HG03460 (cell line): ENCODE measurements at regions not wholly inside any gene's neighbourhood (a gene's known extent, or its start where the extent isn't known, plus 50 kb on each side); places are given as distances from the start of the nearest gene placed in this dataset.
"Not testable (repeated sequence)": the region's sequence is repeated elsewhere in the genome, so short reads cannot be mapped to it uniquely, and the experiment has no call there.

ENCODE experiments used
- ATAC-seq: cut with Tn5 transposase; IDR thresholded peaks from one replicate; pipeline ENCODE4 v1.9.1; 2021; ENCODE audit not compliant: unreplicated experiment

DNA sequence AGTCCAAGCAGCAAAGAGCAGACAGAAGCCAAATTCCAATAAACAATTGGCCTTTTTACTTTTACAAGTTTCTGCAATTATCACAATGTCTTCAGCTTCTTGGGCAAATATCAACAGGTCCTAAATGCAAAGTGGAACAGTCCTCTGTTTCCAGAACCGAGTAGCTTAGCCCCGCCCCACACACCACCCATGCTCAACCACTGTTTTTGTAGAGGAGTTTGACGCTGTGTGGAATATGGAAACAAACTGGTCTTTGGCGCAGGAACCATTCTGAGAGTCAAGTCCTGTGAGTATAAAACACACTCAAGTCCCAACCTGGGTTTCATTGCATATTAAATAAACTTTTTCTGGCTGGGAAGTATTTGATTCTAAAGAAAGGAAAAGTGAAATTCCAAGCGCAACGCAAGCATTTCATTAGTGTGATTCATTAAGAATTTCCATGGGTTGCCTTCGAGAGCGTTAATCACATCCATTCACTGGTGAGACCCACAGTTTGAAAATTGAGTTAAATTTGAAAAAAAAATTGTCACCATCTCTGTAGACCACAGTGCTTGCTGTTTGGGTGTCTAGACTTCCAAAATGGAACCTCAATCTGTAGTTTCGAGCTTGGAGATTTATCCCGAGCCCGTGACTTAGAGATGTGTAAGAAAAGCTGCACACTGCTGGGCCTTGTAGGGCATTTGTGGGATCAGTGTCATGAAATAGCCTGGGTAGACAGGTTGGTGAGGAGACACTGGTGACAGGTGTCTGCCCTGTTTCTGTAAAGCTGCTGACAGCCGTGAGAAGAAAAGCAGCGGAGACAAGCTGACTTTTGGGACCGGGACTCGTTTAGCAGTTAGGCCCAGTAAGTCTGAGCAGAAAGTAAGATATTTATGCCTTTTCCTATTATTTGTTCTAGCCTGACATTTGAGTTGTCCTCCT lies 96.1 kb downstream of the DAD1 start:
- no peak for ATAC-seq

GRCh38 chr14:22491683-22492621 lies 97.1 kb downstream of the DAD1 start:
- ATAC-seq, result peak; percentile 45

- not testable (repeated sequence) for ATAC-seq
Observed at GRCh38 chr14:22491053-22491452, 98.0 kb downstream of the DAD1 start.

GRCh38 chr14:22489957-22490950 lies 98.8 kb downstream of the DAD1 start:
- ATAC-seq, result no peak

DNA sequence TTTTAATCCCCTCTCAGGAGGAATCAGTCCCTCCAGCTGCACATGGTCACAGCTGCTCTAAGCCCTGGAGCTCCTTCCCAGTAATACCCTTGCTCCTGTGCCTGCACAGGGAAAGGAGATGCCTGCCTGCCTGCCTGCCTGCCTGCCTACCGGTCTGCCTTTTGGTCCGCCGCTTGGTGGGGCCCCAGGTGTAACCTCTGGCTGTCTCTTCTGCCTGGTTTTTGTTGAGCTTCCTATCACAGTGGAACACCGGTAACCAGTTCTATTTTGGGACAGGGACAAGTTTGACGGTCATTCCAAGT lies 99.8 kb downstream of the DAD1 start:
- no peak for ATAC-seq

DNA sequence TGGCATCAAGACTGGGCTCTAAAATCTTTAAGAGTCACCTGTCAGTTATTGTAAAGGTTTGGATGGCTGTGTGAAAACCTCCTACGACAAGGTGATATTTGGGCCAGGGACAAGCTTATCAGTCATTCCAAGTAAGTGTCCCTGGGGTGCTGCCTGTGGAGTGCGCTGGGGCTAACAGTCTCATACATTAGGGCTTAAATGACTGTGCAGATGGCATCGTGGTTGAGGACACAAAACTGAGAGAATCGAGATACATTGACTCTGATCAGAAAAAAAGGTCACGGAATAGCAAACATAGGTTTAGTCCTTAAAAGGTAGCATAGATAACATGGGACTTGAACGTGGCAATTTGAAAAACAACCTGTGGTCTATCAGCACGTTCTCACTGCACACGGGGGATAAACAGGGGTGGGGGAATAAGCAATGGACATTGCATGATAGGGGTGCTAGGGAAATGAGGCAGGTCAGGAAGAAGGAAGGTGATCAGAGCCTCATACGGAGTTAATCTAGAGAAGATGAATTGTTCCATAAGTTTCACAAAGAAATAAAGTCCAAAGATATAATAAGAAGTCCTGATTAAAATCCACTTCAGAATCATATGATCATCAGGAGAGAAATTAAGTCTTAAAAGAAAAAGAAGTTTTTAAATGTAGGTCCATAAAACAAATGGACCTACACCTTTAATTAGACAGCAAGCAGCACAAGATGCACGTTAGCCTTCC lies 100.3 kb downstream of the DAD1 start:
- no peak for ATAC-seq

GRCh38 chr14:22487941-22488340 lies 101.1 kb downstream of the DAD1 start:
- ATAC-seq, result no peak

DNA sequence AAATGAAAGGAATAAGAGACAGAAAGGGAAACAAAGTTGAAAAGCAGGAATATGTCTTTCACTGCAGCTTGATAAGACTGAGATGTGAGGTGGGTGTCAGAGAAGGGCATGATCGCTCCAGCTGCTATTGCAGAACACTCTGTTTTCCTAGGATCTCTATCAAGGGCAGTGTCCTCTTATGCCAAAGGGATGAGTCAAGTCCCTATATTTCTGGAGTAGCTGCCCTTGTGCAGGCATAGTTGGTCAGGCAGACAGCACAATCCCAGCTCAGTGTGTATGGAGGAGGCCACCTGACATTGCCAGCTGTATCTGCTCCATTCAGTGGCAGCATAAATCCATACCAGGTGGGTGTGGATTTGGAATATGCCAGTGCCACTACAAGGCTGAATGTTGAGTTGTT lies 101.6 kb downstream of the DAD1 start:
- no peak for ATAC-seq

- no peak for ATAC-seq
Observed at GRCh38 chr14:22486675-22487074, 102.3 kb downstream of the DAD1 start.

- no peak for ATAC-seq
Observed at GRCh38 chr14:22485649-22486048, 103.4 kb downstream of the DAD1 start.

DNA sequence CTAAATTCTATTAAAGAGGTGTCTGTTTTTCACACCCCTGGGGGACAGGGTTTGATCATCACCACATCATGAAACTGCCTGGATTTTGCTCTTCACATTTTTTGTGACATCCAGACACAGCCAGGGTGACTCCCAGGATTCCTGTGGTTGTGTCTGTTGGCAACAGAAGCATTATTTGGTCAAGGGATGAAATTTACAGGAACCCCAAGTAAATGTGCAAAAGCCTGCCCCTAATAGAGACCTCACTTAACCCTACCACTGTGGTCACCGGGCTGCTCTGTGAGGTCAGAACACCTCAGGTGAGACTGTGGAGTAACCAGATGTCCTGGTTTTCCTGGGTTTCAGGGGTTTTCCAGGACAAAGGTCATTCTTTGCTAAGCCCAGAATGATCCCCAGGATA lies 103.8 kb downstream of the DAD1 start:
- ATAC-seq, result no peak

DNA sequence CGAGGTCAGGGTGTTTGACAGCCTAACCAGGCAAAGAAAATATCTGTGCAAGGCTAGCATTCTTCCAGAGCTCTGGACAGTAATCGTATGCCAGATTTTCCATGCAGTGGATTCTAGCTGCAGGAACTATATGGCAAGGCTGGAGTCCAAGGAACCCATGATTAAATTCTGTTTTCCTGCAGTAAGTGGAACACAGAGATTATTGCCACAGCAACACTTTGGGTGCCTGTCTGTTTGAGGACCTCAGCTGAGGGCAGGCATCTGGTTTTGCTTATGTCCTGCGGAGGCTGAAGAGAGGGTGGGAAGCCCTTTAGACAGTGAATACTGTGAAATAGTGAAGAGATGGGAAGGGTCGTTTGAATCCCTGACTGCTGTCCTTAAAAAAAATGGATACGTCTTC lies 104.4 kb downstream of the DAD1 start:
- no peak for ATAC-seq

- ATAC-seq, result no peak
Observed at GRCh38 chr14:22483863-22484593, 105.0 kb downstream of the DAD1 start.

DNA sequence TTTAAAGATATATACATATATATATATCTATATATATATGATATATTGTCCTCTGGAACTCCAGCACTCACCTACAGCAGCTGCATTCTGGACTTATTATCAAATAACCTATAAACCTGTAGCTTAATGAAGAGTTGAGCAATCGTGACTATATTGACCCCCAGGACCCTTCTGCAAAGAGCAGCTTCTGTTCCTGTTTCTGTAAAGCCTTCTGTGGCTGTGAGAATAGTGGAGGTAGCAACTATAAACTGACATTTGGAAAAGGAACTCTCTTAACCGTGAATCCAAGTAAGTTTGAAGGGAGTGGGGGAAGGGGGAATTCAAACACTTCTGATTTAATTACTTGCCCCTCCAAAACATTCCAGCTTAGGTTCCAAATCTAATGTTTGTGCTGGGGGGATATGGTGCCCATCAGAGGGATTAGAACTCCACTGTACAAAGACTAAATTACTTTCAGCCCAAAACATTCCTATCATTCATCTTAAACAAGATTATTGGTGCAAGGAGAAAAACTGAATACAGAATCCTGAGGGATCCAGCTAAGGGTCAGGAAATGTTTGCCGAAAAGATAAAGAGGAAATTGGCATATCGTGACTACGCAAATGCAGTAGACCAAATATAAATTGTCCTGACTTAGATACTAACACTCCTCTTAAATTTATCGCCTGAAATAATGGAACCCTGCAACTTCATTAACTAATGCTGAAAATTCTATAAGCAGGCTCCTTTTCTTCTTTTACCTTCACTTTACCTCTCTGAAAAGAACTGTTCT lies 106.1 kb downstream of the DAD1 start:
- ATAC-seq, result no peak

GRCh38 chr14:22482085-22482694 lies 106.8 kb downstream of the DAD1 start:
- ATAC-seq, result no peak

DNA sequence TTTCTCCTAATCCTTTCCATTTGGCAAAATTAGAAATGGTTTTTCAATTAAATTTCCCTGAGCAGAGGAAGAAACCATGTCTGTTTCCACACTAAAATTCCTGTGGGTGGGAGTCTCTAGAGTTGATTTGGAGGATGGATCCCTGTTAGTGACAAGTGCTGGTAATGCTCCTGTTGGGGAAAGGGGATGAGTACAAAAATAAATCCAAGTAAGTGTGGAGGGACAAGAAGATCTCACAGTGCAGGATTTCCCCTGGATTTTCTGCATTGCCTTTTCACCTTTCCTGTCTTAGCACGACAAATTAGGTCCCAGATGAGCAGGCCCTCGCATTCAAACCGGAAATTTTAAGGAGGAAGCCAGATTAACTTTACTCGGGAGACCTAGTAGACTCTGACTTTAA lies 107.5 kb downstream of the DAD1 start:
- ATAC-seq, result no peak

DNA sequence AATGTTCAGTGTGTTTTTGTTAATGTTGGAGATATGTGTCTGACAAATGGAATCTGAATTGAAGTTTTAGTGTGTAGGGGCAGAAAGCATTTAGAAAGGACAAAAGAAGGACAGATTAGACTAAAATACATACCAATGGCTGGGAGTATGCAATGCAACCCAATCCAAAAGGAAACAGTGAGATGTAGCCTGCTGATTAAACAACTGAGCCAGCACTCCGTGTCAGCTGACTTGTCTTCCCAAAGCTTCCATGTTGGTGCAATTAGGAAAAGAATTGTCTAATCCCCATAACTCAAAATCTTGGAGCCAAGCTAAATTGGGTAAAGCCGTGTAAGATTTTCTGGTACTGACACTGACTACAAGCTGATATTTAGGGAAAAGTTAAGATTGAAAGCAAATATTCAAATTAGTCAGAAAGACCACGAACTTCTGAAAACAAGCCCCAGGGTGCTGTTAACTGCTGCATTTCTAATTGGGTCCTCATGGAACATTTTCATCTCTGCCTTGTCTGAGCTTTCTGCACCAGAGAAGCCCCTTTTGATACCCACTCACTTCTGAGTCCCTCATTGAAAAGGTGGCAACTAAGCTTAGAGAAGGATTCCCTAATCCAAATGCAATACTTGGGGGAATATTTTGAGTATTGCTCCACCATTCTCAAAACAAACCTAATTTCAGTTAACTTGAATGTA lies 109.1 kb downstream of the DAD1 start:
- no peak for ATAC-seq

- no peak for ATAC-seq
Observed at GRCh38 chr14:22479132-22479531, 109.9 kb downstream of the DAD1 start.
